ENCODE measurements at regions not wholly inside any gene's neighbourhood (a gene's known extent, or its start where the extent isn't known, plus 50 kb on each side); places are given as distances from the start of the nearest gene placed in this dataset.

DNA sequence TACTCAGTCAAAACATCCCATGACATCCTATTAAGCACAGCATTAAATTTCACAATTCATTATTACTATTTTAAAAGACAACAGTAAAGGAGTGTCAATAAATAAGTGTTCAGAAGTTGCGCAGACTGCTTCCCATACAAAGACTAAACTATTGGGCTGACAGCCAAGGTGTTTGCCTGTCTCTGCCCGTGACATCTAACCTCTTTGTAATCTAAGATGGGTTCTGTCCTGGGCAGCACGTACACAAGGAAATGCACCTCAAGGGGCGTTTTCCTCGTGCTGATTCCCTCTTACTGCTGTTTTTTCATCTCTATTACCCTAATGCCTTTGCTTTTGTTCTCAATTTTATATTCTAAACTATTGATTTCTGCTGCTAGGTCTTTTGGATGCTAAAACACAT, 216.3 kb downstream of the NHLRC3 start:
- Histone ChIP-seq H3K4me1 (peaks cover 0 to 1% (median 0%) of the 10 kb centered on the region in 4 donors), H3K36me3 (no peaks in the 10 kb centered on the region), H3K9me3 (no peaks in the 10 kb centered on the region), H3K4me3 (no peak overlapping the region), H3K27ac (no peak overlapping the region), H3K27me3 (no peaks in the 10 kb centered on the region)
- no peak for DNase-seq
- 49 to 65% methylated on average over 5 of the region's 5 CpGs for WGBS, 2 donors
- TF ChIP-seq POLR2A (IDR thresholded peaks at IDR 0.05), result no peak
- no peak for TF ChIP-seq POLR2AphosphoS5 (IDR thresholded peaks at IDR 0.05)
- TF ChIP-seq, protein P1, sequence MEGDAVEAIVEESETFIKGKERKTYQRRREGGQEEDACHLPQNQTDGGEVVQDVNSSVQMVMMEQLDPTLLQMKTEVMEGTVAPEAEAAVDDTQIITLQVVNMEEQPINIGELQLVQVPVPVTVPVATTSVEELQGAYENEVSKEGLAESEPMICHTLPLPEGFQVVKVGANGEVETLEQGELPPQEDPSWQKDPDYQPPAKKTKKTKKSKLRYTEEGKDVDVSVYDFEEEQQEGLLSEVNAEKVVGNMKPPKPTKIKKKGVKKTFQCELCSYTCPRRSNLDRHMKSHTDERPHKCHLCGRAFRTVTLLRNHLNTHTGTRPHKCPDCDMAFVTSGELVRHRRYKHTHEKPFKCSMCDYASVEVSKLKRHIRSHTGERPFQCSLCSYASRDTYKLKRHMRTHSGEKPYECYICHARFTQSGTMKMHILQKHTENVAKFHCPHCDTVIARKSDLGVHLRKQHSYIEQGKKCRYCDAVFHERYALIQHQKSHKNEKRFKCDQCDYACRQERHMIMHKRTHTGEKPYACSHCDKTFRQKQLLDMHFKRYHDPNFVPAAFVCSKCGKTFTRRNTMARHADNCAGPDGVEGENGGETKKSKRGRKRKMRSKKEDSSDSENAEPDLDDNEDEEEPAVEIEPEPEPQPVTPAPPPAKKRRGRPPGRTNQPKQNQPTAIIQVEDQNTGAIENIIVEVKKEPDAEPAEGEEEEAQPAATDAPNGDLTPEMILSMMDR (IDR thresholded peaks at IDR 0.05), result no peak
- intact Hi-C loops (cut with DNase I), result no loop called here

DNA sequence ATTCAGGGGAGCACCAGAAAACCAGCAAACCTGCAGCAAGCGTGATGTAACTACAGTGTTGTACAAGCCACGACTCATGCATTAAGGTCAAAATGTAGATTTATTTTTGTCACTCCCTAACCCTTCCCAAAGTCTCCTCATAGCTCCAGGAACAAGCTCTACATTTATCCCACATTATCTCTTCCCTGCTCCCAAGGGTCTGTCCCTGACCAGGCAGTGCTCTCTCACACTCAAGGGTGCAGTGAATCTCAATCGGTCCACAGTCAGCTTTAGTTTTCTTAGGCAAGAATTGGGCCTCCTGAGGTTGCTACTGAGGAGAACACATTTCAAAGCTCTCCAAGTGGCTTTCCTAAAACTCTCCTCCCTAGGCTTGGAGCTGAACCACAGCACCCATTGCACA, 219.4 kb downstream of the NHLRC3 start:
- Histone ChIP-seq H3K4me1 (peaks cover 0 to 5% (median 0%) of the 10 kb centered on the region in 4 donors), H3K27me3 (no peaks in the 10 kb centered on the region), H3K36me3 (no peaks in the 10 kb centered on the region), H3K9me3 (no peaks in the 10 kb centered on the region), H3K4me3 (no peak overlapping the region), H3K27ac (no peak overlapping the region)
- TF ChIP-seq EP300 (IDR thresholded peaks at IDR 0.05) (no peak), POLR2A (IDR thresholded peaks at IDR 0.05) (no peak), POLR2AphosphoS5 (IDR thresholded peaks at IDR 0.05) (no peak)
- TF ChIP-seq, protein P1 (IDR thresholded peaks at IDR 0.05), result no peak
- intact Hi-C loops (cut with DNase I), result no loop called here
- 94 to 96% methylated on average over 3 of the region's 3 CpGs for WGBS, 2 donors
- no peak for DNase-seq

DNA sequence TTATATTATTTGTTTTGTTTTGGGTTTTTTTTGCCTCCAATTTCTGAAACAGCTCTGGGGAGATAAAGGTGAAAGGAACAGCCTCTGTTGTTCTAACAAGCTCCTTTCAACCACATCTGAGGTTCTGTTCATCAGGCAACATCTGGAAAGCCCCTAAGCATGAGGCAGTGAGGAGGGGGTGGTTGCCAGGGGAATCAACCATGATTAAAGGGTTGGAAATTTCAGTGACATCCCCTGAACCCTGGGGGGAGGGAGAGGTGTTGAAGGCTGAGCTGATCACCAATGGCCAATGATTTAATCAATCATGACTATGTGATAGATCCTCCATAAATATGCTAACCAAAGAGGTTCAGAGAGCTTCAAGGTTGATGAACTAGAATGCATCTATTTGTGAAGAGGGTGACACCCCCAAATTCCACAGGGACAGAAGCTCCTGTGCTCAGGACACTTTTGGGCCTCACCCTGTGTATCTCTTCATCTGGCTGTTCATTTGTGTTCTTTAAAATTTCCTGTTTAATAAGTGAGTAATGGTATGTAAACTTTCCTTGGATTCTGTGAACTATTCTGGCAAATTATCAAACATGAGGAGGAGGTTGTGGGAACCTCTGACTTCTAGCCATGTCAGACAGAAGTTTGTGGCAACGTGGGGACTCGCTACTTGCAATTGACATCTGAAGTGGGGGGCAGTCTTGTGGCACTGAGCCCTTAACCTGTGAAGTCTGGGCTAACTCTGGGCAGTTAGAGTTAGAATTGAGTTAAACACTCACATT, 221.3 kb downstream of the NHLRC3 start:
- intact Hi-C loops (cut with DNase I), result loop anchor here (10.0 kb wide), 1 partner anchor 115 kb away; no protein-coding TSS in a partner anchor
- whole genome bisulfite sequencing, 2 donors, result 38 to 45% methylated on average over 2 of the region's 2 CpGs
- peaks cover 0 to 5% (median 0%) of the 10 kb centered on the region in 4 donors for H3K4me1 ChIP-seq
- no peak overlapping the region for H3K4me3 ChIP-seq
- H3K9me3 ChIP-seq, result no peaks in the 10 kb centered on the region
- no peaks in the 10 kb centered on the region for H3K36me3 ChIP-seq
- TF ChIP-seq EP300 (IDR thresholded peaks at IDR 0.05) (no peak), POLR2A (IDR thresholded peaks at IDR 0.05) (no peak), POLR2AphosphoS5 (IDR thresholded peaks at IDR 0.05) (no peak)
- TF ChIP-seq, protein P1 (IDR thresholded peaks at IDR 0.05), result no peak
- no peak overlapping the region for H3K27ac ChIP-seq
- DNase-seq, result no peak
- no peaks in the 10 kb centered on the region for H3K27me3 ChIP-seq

DNA sequence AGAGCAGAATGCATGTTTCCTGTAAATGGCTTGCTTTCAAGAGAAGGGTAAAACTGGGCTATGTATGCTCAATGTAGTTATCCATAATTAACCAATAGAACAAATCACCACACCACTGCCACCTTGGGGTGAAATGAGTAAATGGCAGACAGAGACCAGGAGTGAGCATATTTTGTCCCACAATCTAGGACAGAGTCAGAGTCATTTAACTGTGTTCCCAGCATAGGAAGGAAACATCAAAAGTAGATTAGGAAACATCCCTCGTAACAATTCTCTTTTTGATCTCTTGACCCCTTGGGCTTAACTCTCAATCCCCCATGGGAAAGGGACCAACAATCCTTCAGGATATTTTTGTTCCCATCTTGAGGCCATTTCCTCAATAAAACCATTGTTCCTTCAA, 224.8 kb downstream of the NHLRC3 start:
- no peak for DNase-seq
- Histone ChIP-seq H3K4me1 (peaks cover 0 to 5% (median 0%) of the 10 kb centered on the region in 4 donors), H3K4me3 (no peak overlapping the region), H3K27ac (no peak overlapping the region), H3K36me3 (no peaks in the 10 kb centered on the region), H3K27me3 (no peaks in the 10 kb centered on the region), H3K9me3 (no peaks in the 10 kb centered on the region)
- 0 to 9% methylated on average over 1 of the region's 1 CpG for WGBS, 2 donors
- intact Hi-C loops (cut with DNase I), result loop anchor here (10.0 kb wide), 1 partner anchor 118 kb away; no protein-coding TSS in a partner anchor
- TF ChIP-seq POLR2A (IDR thresholded peaks at IDR 0.05) (no peak), EP300 (IDR thresholded peaks at IDR 0.05) (no peak), POLR2AphosphoS5 (IDR thresholded peaks at IDR 0.05) (no peak)
- TF ChIP-seq, protein P1 (IDR thresholded peaks at IDR 0.05), result peak in 3 of 4 experiments; percentile 22 to 56 (median 42)

Data from sigmoid colon (tissue), 6 donors.